NCI-H82 (cell line): ENCODE measurements at regions not wholly inside any gene's neighbourhood (a gene's known extent, or its start where the extent isn't known, plus 50 kb on each side); places are given as distances from the start of the nearest gene placed in this dataset.
"Not testable (repeated sequence)": the region's sequence is repeated elsewhere in the genome, so short reads cannot be mapped to it uniquely, and the experiment has no call there.

ENCODE experiments used
- DNase-seq: peaks from one replicate; lab custom pipeline; 2025; lab: John Stamatoyannopoulos, UW

- peak; percentile 47 for DNase-seq
Observed at GRCh38 chr6:67897998-67898607, 737.0 kb upstream of the ADGRB3 start.

- DNase-seq: peak; percentile 31
Observed at GRCh38 chr6:67896476-67896875, 738.6 kb upstream of the ADGRB3 start.

GRCh38 chr6:67889682-67889995, 745.4 kb upstream of the ADGRB3 start:
- no peak for DNase-seq

- DNase-seq: no peak
Observed at GRCh38 chr6:67888886-67889681, 746.0 kb upstream of the ADGRB3 start.

- no peak for DNase-seq
Observed at GRCh38 chr6:67888546-67888885, 746.6 kb upstream of the ADGRB3 start.

- no peak for DNase-seq
Observed at GRCh38 chr6:67887747-67888545, 747.1 kb upstream of the ADGRB3 start.

- no peak for DNase-seq
Observed at GRCh38 chr6:67887419-67887746, 747.7 kb upstream of the ADGRB3 start.

GRCh38 chr6:67886840-67887292, 748.2 kb upstream of the ADGRB3 start:
- no peak for DNase-seq

- no peak for DNase-seq
Observed at GRCh38 chr6:67886036-67886707, 748.9 kb upstream of the ADGRB3 start.

- no peak for DNase-seq
Observed at GRCh38 chr6:67885081-67886033, 749.7 kb upstream of the ADGRB3 start.

GRCh38 chr6:67884442-67884841, 750.6 kb upstream of the ADGRB3 start:
- no peak for DNase-seq

GRCh38 chr6:67883500-67884366, 751.3 kb upstream of the ADGRB3 start:
- no peak for DNase-seq

GRCh38 chr6:67882436-67883311, 752.4 kb upstream of the ADGRB3 start:
- no peak for DNase-seq

- DNase-seq: no peak
Observed at GRCh38 chr6:67881706-67882065, 753.4 kb upstream of the ADGRB3 start.

GRCh38 chr6:67880939-67881705, 754.0 kb upstream of the ADGRB3 start:
- no peak for DNase-seq

GRCh38 chr6:67880343-67880742, 754.7 kb upstream of the ADGRB3 start:
- not testable (repeated sequence) for DNase-seq

GRCh38 chr6:67879928-67880327, 755.2 kb upstream of the ADGRB3 start:
- DNase-seq: not testable (repeated sequence)

- DNase-seq: not testable (repeated sequence)
Observed at GRCh38 chr6:67879105-67879904, 755.8 kb upstream of the ADGRB3 start.
